Lower leg skin (tissue), 3 donors: ENCODE measurements at regions not wholly inside any gene's neighbourhood (a gene's known extent, or its start where the extent isn't known, plus 50 kb on each side); places are given as distances from the start of the nearest gene placed in this dataset.
"Not testable (repeated sequence)": the region's sequence is repeated elsewhere in the genome, so short reads cannot be mapped to it uniquely, and the experiment has no call there.

Experiments used
- POLR2A ChIP-seq, 2 donors: fragments of 450-650 bp; IDR thresholded peaks; one replicate each; pipeline ENCODE4 v1.6.1; 2016 to 2017; ENCODE audit warnings: antibody characterized with exemption in 2 of 2, mild to moderate bottlenecking in 1 of 2, moderate library complexity in 1 of 2
- TF ChIP-seq, protein P1 (sequence below), 3 donors: fragments of 450-650 bp; IDR thresholded peaks; one replicate each; pipeline ENCODE4 v1.5.1; 2016; ENCODE audit warnings: antibody characterized with exemption in 3 of 3, mild to moderate bottlenecking in 3 of 3, moderate library complexity in 2 of 3

DNA sequence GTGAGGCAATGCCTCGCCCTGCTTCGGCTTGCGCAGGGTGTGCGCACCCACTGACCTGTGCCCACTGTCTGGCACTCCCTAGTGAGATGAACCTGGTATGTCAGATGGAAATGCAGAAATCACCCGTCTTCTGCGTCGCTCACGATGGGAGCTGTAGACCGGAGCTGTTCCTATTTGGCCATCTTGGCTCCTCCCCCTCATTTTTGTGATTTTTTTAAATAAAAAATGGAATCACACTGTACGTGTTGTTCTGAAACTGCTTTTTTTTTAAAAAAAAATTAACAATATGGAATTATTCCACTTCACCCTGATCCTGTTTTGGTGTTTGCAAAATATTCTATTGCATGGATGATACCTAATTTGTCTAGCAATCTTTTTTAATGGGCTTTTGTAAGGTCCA is 131.1 kb downstream of the FZD1 start:
- TF ChIP-seq, protein P1, sequence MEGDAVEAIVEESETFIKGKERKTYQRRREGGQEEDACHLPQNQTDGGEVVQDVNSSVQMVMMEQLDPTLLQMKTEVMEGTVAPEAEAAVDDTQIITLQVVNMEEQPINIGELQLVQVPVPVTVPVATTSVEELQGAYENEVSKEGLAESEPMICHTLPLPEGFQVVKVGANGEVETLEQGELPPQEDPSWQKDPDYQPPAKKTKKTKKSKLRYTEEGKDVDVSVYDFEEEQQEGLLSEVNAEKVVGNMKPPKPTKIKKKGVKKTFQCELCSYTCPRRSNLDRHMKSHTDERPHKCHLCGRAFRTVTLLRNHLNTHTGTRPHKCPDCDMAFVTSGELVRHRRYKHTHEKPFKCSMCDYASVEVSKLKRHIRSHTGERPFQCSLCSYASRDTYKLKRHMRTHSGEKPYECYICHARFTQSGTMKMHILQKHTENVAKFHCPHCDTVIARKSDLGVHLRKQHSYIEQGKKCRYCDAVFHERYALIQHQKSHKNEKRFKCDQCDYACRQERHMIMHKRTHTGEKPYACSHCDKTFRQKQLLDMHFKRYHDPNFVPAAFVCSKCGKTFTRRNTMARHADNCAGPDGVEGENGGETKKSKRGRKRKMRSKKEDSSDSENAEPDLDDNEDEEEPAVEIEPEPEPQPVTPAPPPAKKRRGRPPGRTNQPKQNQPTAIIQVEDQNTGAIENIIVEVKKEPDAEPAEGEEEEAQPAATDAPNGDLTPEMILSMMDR (IDR thresholded peaks at IDR 0.05): not testable (repeated sequence)
- TF ChIP-seq POLR2A (IDR thresholded peaks at IDR 0.05): not testable (repeated sequence)
